ENCODE measurements at regions not wholly inside any gene's neighbourhood (a gene's known extent, or its start where the extent isn't known, plus 50 kb on each side); places are given as distances from the start of the nearest gene placed in this dataset.

DNA sequence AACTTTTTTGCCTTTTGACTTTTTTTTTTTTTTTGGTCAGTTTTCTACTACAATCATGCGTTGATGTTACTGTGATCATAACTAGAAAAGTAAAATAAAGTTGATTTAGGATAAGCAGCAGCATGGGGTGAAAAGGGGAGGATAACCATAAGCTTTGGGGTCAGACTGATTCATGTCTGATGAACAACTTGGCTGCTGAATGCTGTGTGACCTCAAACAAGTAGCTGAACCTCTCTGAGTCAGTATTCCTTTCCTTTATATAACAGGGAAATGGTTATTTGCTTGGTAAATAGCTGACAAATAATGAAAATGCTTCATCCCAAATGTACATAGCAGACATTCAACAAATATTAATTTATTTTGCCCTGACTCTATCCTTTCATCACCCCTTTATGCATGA lies 413.0 kb downstream of the VRK1 start:
- intact Hi-C loops (cut with micrococcal nuclease): no loop called here
- H3K27ac Mint-ChIP-seq: no peak overlapping the region
- ChIA-PET POLR2A (interaction anchor here (0.5 kb wide), 1 partner anchor 158 kb away, joined by 5 read pairs; no protein-coding TSS in a partner anchor), CTCF (no interaction called here)
- H3K4me1 Mint-ChIP-seq: no peaks in the 10 kb centered on the region
- H3K36me3 Mint-ChIP-seq (ENCODE audit: low read depth): no peaks in the 10 kb centered on the region
- no peak for DNase-seq
- no peak for ATAC-seq (ENCODE audit: low read depth)
- H3K4me3 Mint-ChIP-seq: no peak overlapping the region
- TF ChIP-seq, protein P1, sequence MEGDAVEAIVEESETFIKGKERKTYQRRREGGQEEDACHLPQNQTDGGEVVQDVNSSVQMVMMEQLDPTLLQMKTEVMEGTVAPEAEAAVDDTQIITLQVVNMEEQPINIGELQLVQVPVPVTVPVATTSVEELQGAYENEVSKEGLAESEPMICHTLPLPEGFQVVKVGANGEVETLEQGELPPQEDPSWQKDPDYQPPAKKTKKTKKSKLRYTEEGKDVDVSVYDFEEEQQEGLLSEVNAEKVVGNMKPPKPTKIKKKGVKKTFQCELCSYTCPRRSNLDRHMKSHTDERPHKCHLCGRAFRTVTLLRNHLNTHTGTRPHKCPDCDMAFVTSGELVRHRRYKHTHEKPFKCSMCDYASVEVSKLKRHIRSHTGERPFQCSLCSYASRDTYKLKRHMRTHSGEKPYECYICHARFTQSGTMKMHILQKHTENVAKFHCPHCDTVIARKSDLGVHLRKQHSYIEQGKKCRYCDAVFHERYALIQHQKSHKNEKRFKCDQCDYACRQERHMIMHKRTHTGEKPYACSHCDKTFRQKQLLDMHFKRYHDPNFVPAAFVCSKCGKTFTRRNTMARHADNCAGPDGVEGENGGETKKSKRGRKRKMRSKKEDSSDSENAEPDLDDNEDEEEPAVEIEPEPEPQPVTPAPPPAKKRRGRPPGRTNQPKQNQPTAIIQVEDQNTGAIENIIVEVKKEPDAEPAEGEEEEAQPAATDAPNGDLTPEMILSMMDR (IDR thresholded peaks at IDR 0.05): no peak
- H3K9me3 Mint-ChIP-seq: no peaks in the 10 kb centered on the region
- peaks cover 8% of the 10 kb centered on the region for H3K27me3 Mint-ChIP-seq

DNA sequence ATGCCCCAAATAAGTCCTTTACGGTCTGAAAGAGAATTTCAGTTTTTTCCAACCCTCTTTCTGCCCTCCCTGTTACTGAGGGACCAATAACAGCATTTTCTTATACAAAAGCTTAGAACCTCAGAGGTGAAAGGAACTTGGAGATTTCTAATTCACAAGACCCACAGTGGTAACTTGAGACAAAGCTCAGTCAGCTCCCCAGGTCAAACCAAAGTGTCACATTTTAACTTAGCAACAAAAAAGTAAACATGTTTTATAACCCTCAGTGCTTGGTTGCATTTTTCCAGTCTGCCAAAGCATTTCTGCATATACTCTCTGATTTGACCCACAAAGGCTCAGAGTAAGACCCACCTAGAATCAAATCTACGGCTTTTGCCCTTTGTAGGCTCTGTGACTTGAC lies 415.2 kb downstream of the VRK1 start:
- Mint-ChIP-seq H3K9me3 (no peaks in the 10 kb centered on the region), H3K4me1 (no peaks in the 10 kb centered on the region), H3K27me3 (peaks cover 14% of the 10 kb centered on the region), H3K4me3 (no peak overlapping the region), H3K36me3 (ENCODE audit: low read depth) (no peaks in the 10 kb centered on the region), H3K27ac (no peak overlapping the region)
- DNase-seq (no peak), ATAC-seq (ENCODE audit: low read depth) (no peak)
- TF ChIP-seq, protein P1 (IDR thresholded peaks at IDR 0.05): no peak
- POLR2A ChIA-PET: no interaction called here
- intact Hi-C loops (cut with micrococcal nuclease): no loop called here
- CTCF ChIA-PET: no interaction called here

DNA sequence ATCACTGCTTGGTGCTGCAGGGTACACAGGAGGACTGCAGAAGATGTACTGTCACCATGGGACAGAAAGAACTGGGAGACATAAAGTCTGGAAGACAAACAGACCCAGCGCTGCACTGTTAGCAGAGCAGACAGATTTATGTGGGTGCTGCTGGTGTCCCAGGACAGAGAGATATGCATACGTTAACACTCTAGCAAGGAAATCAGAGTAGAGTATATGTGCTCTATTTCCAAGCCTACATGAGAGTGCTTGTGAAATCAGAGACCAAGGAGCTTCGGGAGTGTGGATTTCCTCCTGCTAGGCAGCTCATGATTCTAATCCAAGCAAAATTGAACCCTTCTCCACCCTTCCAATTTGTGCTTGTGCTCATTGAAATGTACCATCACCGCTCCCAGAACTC lies 416.5 kb downstream of the VRK1 start:
- DNase-seq: no peak
- ATAC-seq (ENCODE audit: low read depth): no peak
- intact Hi-C loops (cut with micrococcal nuclease): no loop called here
- POLR2A ChIA-PET: no interaction called here
- H3K4me1 Mint-ChIP-seq: no peaks in the 10 kb centered on the region
- CTCF ChIA-PET: no interaction called here
- H3K27me3 Mint-ChIP-seq: peaks cover 24% of the 10 kb centered on the region
- TF ChIP-seq, protein P1 (IDR thresholded peaks at IDR 0.05): no peak
- no peak overlapping the region for H3K27ac Mint-ChIP-seq
- H3K4me3 Mint-ChIP-seq: no peak overlapping the region
- H3K9me3 Mint-ChIP-seq: no peaks in the 10 kb centered on the region
- no peaks in the 10 kb centered on the region for H3K36me3 Mint-ChIP-seq (ENCODE audit: low read depth)

DNA sequence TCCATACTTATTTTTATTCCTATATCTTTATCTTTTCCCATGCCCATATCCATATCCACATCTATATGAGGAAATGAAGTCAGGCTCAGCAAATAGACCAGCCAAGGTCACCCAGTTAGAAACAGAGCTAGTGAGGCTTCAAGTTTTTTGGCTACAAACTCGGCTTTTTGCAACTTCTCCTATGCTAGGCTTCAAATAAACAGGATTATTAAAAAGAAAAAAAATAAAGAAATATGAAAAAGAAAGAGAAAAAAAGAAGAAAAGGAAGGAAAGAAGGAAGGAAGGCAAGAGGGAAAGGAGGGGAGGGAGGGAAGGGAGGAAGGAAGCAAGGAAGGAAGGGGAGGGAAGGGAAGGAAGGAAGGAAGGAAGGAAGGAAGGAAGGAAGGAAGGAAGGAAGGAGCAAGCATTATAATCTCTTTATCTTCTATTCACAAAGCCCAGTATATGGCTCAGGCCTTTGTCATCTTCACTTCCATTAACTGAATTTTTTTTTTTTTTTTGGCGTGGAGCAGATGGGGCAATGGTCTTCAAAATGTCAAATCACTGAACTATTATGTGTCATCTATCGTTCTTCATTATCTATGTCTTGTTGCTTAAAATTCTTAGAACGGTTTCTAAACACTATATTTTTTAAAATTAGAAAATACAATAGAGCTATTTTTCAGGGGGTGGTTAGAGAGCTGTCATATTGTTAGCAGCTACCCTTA lies 418.2 kb downstream of the VRK1 start:
- POLR2A ChIA-PET: no interaction called here
- no peak for DNase-seq
- no peaks in the 10 kb centered on the region for H3K36me3 Mint-ChIP-seq (ENCODE audit: low read depth)
- no peak overlapping the region for H3K4me3 Mint-ChIP-seq
- no peak for ATAC-seq (ENCODE audit: low read depth)
- peaks cover 4% of the 10 kb centered on the region for H3K4me1 Mint-ChIP-seq
- H3K27ac Mint-ChIP-seq: no peak overlapping the region
- CTCF ChIA-PET: no interaction called here
- TF ChIP-seq, protein P1 (IDR thresholded peaks at IDR 0.05): no peak
- intact Hi-C loops (cut with micrococcal nuclease): no loop called here
- H3K9me3 Mint-ChIP-seq: peaks cover 2% of the 10 kb centered on the region
- H3K27me3 Mint-ChIP-seq: peaks cover 28% of the 10 kb centered on the region

DNA sequence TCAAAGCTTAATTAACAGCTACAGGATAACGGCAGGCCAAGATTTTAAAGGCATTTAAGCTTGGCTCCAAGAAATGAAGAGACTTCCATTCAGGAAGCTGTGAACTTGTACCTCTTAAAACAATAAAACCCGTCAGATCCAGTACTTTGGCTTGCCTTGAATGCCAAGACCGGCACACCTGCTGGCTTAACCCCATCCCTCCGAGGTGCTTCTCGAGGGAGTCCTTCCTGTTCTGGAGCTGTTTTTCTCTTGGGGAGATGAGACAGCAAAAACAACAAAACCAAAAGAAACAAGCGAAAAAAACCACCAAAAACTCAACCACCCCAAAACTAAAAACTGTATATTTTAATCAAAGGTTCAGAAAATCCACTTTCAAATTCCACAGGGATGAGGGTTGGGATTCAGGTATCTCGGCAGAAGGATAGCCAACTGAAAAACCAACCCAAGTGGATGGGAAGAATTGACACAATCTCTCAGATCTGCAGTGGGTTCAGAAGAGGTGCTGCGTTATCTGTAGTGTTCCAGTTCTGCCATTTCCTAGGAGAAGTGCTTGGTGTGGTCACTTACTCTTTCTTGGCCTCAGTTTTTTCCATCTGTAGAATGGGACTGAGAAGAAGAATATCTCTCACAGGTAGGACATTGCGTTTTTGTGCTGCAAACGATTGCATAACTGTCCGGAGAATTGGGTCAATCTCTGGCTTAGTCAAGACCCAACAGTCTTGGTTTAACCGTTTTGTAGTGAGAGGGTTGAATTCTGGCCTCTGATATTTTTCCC lies 420.1 kb downstream of the VRK1 start:
- intact Hi-C loops (cut with micrococcal nuclease): no loop called here
- POLR2A ChIA-PET: no interaction called here
- H3K4me3 Mint-ChIP-seq: no peak overlapping the region

More for the DNA sequence above, 420.1 kb downstream of the VRK1 start:
- CTCF ChIA-PET: no interaction called here
- Mint-ChIP-seq H3K4me1 (peaks cover 4% of the 10 kb centered on the region), H3K27me3 (peaks cover 32% of the 10 kb centered on the region), H3K27ac (no peak overlapping the region), H3K36me3 (ENCODE audit: low read depth) (no peaks in the 10 kb centered on the region), H3K9me3 (peaks cover 2% of the 10 kb centered on the region)
- no peak for ATAC-seq (ENCODE audit: low read depth)
- TF ChIP-seq, protein P1 (IDR thresholded peaks at IDR 0.05): no peak
- DNase-seq: no peak

Data from activated B cell treated with CpG ODN at 0.5 μM for 24 hours (primary cell).